ENCODE measurements at regions not wholly inside any gene's neighbourhood (a gene's known extent, or its start where the extent isn't known, plus 50 kb on each side); places are given as distances from the start of the nearest gene placed in this dataset.

DNA sequence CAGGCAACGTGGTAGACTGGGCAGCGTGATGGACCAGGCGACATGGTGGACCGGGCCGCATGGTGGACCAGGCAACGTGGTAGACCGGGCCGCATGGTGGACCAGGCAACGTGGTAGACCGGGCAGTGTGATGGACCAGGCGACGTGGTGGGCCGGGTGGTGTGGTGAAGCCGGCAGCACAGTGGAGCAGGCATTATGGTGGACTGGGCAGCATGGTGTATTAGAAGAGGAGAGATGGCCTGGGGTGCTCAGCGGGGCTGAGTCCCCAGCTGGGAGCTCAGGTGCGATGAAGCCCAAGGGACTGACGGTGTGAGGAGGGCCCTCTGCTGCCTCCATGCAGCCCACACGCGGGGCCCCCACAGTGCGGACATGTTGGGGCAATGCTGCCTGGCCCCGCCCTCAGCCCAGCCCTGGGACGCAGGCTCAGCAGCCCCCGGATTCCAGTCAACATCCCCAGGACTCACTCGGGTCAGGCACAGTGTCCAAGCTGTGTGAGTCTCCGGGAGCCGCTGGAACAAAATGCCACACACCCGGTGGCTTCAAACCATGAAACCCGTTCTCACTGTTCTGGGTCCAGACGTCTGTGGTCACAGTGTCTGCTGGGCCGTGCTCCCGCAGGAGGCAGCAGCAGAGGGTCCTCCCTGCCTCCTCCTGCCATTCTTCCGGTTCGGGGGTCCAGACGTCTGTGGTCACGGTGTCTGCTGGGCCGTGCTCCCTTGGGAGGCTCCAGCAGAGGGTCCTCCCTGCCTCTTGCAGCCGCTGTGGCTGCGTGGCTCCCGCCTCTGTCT, 1084.9 kb downstream of the BRD1 start:
- no peak for DNase-seq

DNA sequence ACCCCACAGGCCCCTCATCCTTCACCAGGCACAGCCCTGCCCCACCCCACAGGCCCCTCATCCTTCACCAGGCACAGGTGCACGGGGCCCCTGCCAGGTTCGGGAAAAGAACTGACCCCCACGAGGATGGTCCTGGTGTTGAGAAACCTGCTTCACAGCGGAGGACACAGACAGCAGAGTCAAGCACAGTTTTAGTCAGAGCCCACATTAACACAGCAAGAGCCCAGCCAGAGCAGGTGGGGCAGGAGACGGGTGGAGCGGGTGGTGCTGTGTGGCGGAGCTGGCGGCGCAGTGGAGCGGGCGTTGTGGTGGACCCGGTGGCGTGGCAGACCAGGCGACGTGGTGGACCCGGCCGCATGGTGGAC, 1085.5 kb downstream of the BRD1 start:
- no peak for DNase-seq

DNA sequence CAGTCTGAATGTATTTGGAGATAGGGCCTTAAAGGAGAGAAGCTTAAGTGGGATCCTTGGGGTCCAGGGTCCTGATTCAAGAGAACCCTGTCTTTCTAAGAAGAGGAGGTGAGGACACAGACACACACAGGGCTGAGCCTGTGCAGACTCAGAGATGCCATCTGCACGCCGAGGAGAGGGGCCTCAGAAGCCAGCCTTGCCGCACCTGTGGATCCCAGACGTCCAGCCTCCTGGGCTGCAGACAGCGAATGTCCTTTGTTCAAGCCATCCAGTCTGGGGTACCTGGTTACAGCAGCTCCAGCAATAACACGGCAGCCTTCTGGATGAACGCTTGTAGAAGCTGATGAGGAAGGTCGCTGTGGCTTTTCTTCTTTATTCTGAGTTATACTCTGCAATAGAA, 1086.1 kb downstream of the BRD1 start:
- DNase-seq, result no peak

DNA sequence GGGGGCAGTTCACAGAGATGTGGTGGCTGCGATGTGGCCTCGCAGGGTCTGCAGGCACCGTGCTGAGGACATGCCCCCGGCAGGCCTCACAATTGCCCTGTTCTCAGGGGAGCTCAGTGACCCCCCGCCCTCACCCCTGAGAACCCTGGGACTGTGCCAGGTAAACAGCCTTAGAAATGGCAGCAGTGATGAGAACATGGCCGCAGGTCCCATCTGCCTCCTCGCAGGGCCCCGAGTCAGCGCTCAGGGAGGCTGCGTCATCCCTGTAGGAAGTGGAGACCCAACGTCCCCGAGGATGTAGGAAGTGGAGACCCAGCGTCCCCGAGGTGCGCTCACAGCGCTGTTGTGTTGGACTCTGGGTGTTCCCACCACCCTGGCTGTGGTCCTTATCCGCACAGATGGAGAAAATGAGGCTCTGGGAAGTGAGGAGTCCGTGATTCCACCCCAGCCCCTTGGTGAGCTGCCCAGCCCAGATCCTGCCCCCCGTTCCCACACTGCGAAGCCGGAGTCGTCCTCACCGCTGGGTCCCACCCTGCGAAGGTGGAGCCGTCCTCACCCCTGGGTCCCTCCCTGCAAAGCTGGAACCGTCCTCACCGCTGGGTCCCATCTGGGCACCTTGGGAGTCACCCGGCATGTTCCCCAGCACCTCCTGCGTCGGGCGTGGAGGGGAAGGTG, 1086.8 kb downstream of the BRD1 start:
- no peak for DNase-seq

DNA sequence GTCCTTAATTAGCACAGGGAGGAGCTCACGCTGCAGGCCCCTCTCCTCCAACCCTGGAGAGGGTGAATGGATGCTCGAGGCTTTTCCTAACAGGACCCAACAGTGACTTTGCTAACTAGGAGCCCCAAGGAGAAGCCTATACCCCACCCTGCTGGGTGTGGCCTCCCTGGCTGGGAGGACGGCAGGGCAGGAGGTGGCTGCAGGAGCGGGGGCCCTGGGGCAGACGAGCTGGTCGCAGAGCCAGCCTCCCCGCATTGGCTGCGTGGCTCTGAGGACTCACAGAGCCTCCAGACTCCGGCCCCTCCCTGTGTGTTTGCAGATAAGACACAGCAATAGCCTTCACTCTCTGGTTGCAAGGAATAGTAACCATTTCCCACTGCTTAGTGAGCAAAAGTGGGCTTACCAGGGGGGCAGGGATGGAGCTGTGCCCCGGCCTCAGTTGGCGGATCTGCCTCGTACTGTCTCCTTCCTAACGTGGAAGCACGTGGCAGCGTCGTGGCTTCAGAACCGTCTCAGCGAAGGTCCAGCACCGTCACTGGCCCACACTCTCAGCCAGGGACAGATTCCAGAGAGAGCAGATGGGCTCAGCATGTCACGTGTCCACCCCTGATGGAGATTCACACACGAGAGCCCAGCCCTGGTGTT, 1087.5 kb downstream of the BRD1 start:
- no peak for DNase-seq

DNA sequence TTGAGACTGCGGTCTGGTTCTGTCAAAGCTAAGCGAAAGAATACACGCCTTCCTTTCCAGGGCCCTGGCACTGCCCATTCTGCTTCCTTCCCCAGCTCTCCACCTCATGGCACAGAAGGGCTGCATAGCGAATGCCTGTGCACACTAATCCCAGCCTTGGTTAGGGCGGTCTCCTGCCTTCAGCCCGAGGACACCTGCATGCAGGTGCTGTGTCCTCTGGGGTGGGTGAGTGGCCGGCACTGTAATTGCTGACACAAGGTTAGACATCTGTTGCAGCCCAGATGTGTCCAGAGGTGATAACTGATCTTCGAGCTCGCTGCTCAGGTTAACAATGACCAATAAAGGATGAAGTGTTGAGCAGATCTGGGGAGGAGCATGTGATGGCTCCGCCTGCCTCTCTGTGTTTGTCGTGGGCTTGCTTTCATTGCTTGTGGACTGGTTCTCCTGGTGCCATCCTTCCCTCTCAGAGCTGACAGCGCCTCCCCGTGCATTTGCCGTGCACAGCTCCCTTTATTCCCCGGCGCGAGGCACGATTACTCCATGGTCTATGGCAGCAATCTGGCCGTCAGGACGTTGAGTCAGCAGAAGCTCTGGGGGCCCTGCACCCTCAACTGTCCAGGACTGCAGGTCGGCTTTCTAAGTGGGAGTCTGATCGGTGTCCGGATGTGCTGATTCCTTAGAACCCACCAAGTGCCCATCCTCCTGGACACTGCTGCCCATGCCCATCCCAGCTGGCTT, 1088.2 kb downstream of the BRD1 start:
- no peak for DNase-seq

DNA sequence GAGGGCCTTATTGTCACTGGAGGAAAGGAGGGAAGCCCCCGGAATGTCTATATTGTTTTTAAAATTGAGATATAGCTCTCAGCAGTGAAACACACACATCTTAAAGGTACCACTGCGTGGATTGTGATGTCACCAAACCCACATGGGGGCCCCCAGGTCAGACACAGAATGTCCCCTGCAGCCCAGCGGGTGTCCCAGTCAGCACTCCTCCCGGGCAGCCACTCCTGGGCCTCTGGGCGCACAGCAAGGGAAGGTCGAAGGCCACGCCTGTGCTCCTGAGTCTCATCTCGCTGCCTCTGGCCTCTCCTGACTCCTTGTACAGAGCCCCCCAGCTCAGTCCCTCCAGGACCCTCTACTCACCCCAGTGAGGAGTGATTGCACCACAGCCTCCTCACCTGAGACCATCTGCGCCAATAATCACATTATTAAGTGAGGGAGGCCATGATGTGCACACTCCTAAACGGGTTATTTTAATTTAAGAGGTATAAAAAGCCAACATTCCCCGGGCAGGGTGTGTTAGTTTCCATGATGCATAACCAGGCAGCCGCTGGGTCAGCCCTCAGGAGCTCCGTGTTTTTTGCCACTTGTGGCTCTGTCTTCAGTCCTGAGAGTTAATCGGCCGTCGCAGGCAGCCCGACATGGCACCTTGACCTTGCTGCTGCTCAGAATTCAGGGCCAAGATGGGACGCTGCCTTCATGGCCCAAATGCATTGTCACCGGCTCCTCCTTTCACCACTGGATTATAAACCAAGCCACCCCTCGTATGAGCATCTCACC, 1089.3 kb downstream of the BRD1 start:
- DNase-seq, result no peak

DNA sequence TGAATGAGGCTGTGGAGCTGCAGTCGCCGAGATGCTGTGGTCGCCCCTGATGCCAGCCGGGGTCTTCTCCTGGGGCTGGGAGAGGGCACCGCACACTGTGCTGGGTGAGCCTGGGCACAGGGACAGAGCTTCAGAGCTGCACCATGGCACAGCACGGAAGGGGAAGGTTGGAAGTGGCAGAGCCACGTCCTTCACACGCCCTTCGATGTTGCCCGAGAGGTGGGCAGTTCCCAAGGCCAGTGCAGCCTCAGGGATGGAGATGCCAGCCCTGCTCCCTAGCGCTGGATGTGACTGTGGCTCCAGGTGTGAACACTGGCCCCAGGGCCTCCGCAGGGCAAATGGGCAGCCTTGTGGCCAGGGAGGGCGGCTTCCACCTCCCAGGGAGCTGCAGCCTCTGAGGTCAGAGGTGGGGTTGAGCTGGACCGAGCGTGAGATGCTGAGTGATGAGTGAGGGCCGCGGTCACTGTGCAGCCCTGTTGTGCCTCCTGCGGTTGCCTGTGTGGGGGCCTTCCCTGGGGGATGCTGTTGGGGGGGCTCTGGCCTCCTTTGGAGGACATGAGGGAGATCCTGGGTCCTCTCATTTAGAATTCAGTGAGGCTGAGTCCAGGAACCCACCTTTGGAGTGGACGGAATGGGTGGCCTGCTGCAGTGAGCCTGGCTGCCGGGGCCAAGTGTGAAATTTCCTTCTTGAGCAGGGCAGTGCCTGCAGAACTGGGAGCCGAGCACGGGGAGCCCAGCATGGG, 1090.0 kb downstream of the BRD1 start:
- no peak for DNase-seq

DNA sequence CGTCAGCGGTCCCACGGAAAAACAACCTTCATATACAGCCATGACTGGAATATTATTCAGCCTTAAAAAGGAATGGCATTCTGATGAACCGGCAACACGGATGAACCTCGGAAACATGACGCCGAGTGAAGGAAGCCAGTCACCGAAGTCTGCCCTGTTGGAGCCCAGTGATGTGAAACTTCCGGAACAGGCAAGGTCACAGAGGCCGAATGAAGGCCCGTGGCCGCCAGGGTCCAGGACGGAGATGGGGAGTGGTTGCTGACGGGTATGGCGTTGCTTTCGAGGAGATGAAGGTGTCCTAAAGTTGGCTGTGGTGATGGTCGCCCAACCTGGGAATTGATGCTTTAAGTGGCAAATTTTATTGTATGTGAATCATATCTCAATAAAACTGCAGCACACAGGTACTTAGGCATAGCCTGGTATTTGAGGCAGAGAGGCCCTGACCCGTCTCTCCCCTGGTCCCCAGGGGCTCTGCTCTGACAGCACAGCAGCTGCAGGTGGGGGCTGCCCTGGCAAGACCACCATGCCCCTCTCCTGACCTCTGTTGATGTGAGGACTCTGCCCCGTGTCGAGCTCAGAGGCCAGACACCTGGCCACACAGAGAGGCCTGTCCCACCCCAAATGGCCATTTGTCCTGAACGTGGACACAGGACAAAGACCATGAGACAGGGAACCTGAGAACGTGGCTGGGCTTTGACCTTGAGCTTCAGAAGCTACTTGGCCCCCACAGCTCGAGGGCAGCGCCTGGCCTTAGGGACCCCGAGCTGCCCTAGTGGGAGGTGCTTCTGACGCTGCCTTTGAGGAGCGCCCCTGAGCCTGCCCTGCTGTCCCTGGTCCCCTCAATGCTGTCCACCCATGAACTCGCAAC, 1090.8 kb downstream of the BRD1 start:
- DNase-seq, result no peak

DNA sequence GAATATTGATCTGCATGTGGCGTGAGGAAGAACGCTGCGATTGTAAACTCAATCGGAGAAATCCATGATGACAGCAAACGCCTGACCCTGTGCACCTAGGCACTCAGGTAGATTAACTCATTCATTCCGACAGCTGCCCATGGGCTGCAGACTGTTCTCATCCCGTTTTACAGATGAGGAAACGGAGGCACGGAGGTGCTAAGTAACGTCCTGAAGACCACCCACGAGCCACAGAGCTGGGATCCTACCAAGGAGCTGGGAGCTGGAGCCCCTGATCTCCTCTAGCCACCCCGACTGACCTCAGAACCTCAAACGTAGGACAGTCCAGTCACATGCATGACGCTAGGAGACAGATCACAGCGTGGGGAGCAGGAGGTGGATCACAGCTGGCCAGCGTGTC, 1092.7 kb downstream of the BRD1 start:
- DNase-seq, result no peak

DNA sequence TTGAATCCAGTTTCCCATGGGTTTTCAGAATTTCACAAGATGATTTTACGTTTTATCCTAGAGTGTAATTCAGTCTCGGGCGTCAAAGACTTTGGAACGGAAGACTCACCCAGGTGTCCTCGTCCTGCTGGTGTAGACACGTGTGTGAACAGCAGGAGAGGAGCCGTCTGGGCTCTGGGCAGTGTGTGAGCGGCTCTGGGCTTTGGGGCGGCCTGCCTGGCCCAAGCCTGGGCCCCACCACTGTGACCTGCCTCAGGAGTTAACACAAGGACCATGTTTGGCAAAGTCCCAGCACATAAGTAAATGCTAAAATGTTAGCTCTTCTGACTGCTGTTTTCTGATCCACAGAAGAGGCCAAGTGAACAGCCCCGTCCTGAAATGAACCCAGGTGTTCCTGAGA, 1093.3 kb downstream of the BRD1 start:
- DNase-seq, result no peak

DNA sequence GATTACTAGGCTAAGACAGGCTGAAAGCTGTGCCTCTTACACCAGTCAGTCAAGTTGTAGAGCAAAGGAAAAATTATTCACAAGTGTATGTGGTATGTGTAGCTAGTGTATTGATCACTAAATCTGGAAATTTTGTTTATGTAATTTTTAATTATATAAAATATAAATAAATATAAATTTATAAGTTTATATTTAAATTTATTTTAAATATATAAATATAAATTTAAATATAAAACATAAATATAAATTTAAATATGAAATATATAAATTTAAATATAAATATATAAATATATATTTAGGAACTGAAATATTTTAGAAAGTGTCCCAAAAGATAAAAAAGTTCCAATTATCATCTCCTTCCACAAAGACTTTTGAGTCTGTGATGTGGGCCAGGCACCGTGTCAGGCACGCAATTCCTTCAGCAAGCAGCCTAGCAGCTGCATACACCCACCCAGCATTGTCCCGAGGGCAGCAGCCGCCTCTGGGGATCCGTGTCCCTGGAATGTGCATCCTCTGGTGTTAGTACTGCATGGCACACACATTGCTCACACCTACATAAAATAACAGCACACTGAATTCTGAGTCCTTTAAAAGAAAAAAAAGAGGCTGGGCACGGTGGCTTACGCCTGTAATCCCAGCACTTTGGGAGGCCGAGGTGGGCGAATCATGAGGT, 1098.0 kb downstream of the BRD1 start:
- no peak for DNase-seq

DNA sequence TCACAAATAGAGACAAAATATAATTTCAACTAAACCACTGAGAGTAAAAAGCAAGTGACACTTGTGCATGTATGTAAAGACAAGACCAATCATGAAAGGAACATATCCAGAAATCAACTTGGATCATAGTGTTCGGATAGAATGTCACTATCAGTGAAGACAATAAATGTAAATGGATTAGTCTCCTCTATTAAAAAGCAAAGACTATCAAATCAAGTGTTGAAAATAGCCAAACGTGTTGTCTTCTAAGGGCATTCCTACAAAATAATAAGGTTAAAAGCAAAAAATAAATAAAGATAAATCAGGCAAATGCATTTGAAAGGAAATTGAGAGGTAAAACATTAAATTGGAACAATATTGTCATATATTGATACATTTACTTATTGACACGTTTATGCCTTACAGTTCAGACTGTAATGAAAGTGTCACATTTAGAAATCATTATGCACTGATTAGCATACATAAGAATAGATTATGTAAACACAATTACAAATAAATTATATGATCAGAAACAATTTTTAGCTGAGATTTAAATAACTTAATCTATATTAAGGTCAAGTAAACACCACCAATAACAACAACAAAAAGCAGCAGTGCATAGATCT, 1100.1 kb downstream of the BRD1 start:
- DNase-seq, result no peak

DNA sequence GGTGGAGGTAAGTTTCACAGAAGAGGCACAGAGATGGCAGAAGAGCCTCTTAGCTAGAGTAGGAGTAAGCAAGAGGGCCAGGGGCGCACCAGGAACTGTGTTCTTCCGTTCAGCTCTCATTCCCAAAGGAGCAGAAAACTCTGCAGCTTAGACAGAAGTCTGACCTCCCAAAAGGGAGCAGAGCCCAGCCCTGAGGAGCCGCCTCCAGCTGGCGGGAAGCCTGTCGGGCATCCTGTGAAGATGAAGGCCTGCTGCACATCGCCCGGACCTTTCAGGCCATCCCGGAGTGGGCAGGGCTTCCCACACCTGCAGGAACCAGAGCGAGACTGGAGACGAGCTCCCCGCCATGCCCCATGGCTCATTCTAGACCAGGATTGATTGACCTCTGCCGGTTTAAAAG, 1102.8 kb downstream of the BRD1 start:
- DNase-seq, result no peak

DNA sequence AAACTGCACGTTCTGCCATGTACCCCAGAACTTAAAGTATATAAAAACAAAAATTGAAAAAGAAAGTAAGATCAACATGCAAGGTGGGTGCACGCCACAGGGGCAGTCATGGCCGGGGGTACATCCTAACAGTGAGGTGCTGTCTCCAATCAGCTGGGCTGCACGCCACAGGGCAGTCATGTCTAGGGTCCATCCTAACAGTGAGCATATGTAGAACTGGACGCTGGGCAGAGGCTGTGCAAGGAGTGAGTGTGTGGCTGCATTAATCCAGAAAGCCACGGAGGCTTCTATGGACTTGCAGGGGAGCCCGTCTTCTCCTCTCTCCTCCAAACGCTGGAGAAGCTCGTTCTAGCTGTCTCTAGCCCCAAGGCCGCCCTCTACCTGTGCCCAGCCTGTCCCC, 1105.0 kb downstream of the BRD1 start:
- no peak for DNase-seq

DNA sequence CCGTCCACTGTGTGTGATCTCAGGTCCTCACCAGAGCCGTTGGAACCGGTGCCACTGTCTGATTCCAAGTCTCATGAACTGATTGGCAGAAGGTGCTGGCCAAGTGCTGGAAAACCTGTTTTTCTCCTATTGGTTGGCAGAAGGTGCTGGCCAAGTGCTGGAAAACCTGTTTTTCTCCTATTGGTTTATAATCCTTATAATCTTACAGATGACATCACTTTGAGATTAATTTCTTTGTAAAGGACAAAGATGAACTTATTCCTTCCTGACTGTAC, 1106.3 kb downstream of the BRD1 start:
- DNase-seq, result no peak

DNA sequence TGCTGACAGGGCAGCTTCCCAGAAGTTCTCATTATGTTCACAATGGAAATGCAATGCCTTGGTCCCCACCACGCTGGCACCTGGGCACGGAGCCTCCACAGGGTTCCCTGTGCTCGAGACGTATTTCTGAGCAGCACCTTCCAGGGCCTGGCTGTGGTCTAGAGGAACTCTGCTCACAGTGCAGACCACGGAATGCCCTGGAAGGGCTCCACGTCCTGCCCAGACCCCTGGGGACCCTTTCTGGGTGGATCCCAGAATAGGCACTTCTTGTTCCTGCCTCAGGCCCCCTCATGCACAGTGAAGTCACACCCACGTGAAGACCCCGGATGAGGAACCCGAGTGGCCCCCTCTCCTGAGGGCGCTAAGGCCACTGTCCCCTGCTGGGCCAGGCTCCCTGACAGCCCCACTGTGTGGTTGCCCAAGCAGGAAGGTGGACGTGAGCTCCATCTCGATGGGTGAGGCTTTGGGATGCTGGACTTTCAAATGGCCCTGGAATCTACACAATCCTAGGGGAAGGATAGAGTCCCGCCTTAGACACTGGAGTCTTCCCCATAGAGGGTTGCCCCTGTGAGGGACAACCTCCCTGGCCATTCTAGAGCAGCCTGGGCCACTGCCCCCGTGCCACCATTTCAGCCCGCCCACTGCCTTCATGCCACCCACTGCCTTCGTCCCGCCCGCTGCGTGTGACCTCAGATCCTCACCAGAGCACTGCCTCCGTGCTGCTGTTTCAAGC, 1106.8 kb downstream of the BRD1 start:
- DNase-seq, result no peak

DNA sequence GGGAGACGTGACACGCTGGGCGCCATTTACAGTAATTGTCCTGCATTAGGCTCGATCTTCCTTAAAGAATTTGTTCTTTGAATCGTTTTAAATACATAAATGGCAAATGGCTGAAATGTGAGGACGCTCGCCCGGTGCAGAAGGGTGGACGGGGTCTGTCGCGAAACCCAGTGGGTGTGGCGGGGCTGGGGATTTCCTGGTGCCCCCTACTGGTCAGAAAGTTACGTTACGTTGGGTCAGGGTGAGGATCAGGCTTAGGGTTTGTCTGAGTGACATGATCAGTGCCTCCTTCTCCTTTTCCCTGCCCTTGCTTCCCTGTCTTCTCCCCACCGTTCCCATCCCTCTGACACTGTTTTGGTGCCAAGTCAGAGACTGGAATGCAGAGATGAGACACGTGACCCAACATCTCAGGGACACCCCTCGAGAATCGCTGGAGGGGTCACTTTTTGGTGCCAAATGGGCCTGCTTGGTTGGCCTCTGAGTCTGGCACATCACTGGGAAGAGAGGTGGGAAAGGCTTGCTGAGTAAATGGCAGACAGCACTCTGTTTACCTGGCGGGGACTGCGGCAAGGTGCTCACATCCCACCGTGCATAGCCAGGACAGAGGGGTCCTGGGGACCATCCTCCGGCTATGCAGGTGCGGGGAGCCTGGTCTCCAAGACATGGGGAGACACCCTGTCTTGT, 1107.6 kb downstream of the BRD1 start:
- no peak for DNase-seq

All from activated naive CD4-positive, alpha-beta T cell treated with anti-CD3 and anti-CD28 coated beads, Interleukin-2, amount 50 U/mL, for 16 hours (primary cell).